ENCODE measurements at regions not wholly inside any gene's neighbourhood (a gene's known extent, or its start where the extent isn't known, plus 50 kb on each side); places are given as distances from the start of the nearest gene placed in this dataset.

DNA sequence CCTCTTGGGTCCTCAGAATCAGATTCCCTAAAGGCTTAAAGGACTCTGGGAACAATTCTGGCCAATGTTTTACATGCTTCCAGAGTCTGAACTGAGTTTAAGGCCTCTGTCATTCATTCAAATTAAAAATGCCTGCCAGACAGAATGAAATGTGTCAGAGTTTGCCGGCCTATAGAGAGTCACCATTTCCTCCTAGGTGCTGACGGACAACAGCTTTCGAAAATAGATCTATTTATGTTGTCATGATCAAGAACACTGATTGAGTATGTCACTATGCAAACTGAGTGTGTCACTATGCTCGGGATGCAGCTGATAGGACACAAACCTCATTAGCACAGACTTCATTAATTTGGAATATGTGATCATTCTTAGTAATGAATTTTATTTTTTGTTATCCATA lies 151.4 kb upstream of the TMCC3 start:
- TF ChIP-seq CTCF (IDR thresholded peaks at IDR 0.05): no peak
- no peak for ATAC-seq
- intact Hi-C loops (cut with DNase I): no loop called here

GRCh38 chr12:94799136-94799535 lies 148.8 kb upstream of the TMCC3 start:
- intact Hi-C loops (cut with DNase I): no loop called here
- H3K27ac ChIP-seq: no peak overlapping the region
- no peak for DNase-seq
- no peak for TF ChIP-seq CTCF (IDR thresholded peaks at IDR 0.05)
- H3K27me3 ChIP-seq: no peaks in the 10 kb centered on the region
- no peak overlapping the region for H3K4me3 ChIP-seq
- H3K36me3 ChIP-seq: no peaks in the 10 kb centered on the region
- no peaks in the 10 kb centered on the region for H3K4me1 ChIP-seq
- no peak for ATAC-seq
- no peaks in the 10 kb centered on the region for H3K9me3 ChIP-seq

More for the DNA sequence above, 151.4 kb upstream of the TMCC3 start:
- no peak for DNase-seq
- H3K36me3 ChIP-seq: no peaks in the 10 kb centered on the region
- no peaks in the 10 kb centered on the region for H3K4me1 ChIP-seq
- no peak overlapping the region for H3K4me3 ChIP-seq
- H3K27ac ChIP-seq: no peak overlapping the region
- no peaks in the 10 kb centered on the region for H3K27me3 ChIP-seq
- no peaks in the 10 kb centered on the region for H3K9me3 ChIP-seq

GRCh38 chr12:94798113-94798512 lies 147.8 kb upstream of the TMCC3 start:
- ATAC-seq (no peak), DNase-seq (no peak)
- H3K36me3 ChIP-seq: no peaks in the 10 kb centered on the region
- intact Hi-C loops (cut with DNase I): no loop called here
- no peak overlapping the region for H3K27ac ChIP-seq
- no peak for TF ChIP-seq CTCF (IDR thresholded peaks at IDR 0.05)
- H3K4me1 ChIP-seq: no peaks in the 10 kb centered on the region
- no peaks in the 10 kb centered on the region for H3K27me3 ChIP-seq
- no peaks in the 10 kb centered on the region for H3K9me3 ChIP-seq
- H3K4me3 ChIP-seq: no peak overlapping the region

GRCh38 chr12:94795520-94795919 lies 145.2 kb upstream of the TMCC3 start:
- no peak overlapping the region for H3K4me3 ChIP-seq
- H3K9me3 ChIP-seq: no peaks in the 10 kb centered on the region
- ATAC-seq (peak; percentile 62), DNase-seq (no peak)
- no peaks in the 10 kb centered on the region for H3K27me3 ChIP-seq
- no peak overlapping the region for H3K27ac ChIP-seq
- H3K4me1 ChIP-seq: no peaks in the 10 kb centered on the region
- TF ChIP-seq CTCF (IDR thresholded peaks at IDR 0.05): no peak
- intact Hi-C loops (cut with DNase I): no loop called here
- H3K36me3 ChIP-seq: no peaks in the 10 kb centered on the region

GRCh38 chr12:94795044-94795443 lies 144.7 kb upstream of the TMCC3 start:
- no peaks in the 10 kb centered on the region for H3K36me3 ChIP-seq
- H3K4me1 ChIP-seq: no peaks in the 10 kb centered on the region
- TF ChIP-seq CTCF (IDR thresholded peaks at IDR 0.05): no peak
- no peaks in the 10 kb centered on the region for H3K9me3 ChIP-seq
- no peaks in the 10 kb centered on the region for H3K27me3 ChIP-seq
- intact Hi-C loops (cut with DNase I): no loop called here
- DNase-seq (no peak), ATAC-seq (no peak)
- H3K4me3 ChIP-seq: no peak overlapping the region
- H3K27ac ChIP-seq: no peak overlapping the region

DNA sequence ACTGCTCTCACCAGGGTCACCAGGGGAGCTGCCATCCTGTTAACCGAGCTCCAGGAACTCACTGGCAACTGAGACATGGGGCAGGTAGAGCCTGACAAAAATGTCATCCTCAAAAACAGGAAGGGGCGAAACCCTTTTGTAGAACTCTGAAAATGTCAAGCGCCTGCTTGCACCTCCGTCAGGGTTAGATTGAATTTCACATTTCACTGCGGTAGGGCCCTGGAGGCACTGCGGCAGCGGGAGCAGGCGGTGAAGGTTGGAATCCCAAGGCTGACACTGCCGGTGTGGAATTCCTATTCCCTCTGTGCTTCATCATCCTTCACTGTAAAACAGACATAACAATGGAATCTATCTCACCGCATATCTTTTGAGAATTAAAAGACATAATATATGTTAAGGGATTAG lies 142.8 kb upstream of the TMCC3 start:
- H3K4me1 ChIP-seq: no peaks in the 10 kb centered on the region
- no peak for ATAC-seq
- H3K4me3 ChIP-seq: no peak overlapping the region
- no peak for TF ChIP-seq CTCF (IDR thresholded peaks at IDR 0.05)
- no peaks in the 10 kb centered on the region for H3K9me3 ChIP-seq
- H3K27ac ChIP-seq: no peak overlapping the region
- no peaks in the 10 kb centered on the region for H3K36me3 ChIP-seq
- H3K27me3 ChIP-seq: no peaks in the 10 kb centered on the region
- no peak for DNase-seq
- intact Hi-C loops (cut with DNase I): no loop called here

All from upper lobe of right lung (tissue), 1 donor.